ENCODE measurements at regions not wholly inside any gene's neighbourhood (a gene's known extent, or its start where the extent isn't known, plus 50 kb on each side); places are given as distances from the start of the nearest gene placed in this dataset.

DNA sequence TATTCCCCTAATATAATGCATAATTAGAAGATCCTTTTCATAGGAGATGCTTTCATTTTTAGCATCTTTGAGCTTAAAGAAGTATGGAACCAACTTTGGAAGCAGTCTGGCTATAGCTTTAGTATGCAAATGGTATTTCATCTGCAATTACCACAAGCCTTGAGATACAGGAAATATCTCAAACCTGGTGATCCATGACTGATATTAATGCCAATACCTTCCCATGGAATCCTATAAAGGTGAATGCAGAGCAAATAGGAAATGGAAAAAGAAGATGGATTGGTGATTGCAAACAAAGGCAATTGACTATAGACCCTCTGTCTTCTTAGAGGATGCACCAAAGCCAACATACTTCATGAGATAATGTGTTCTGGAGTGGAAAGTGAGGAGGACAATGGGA lies 326.4 kb downstream of the KBTBD8 start:
- Histone ChIP-seq H3K36me3 (replicated peaks) (no peaks in the 10 kb centered on the region), H3K27ac (no peak overlapping the region), H3K27me3 (replicated peaks) (no peaks in the 10 kb centered on the region), H3K4me3 (ENCODE audit: low read depth, low read length) (no peak overlapping the region)
- DNase-seq: no peak
- in situ Hi-C loops (cut with HindIII; ENCODE audit: low pct_ligation_motif_present, low sequenced_read_pairs): no loop called here
- TF ChIP-seq, protein P1, sequence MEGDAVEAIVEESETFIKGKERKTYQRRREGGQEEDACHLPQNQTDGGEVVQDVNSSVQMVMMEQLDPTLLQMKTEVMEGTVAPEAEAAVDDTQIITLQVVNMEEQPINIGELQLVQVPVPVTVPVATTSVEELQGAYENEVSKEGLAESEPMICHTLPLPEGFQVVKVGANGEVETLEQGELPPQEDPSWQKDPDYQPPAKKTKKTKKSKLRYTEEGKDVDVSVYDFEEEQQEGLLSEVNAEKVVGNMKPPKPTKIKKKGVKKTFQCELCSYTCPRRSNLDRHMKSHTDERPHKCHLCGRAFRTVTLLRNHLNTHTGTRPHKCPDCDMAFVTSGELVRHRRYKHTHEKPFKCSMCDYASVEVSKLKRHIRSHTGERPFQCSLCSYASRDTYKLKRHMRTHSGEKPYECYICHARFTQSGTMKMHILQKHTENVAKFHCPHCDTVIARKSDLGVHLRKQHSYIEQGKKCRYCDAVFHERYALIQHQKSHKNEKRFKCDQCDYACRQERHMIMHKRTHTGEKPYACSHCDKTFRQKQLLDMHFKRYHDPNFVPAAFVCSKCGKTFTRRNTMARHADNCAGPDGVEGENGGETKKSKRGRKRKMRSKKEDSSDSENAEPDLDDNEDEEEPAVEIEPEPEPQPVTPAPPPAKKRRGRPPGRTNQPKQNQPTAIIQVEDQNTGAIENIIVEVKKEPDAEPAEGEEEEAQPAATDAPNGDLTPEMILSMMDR (IDR thresholded peaks at IDR 0.05; ENCODE audit: low read depth, low read length, missing control alignments): no peak
